M059J (cell line): ENCODE measurements at regions not wholly inside any gene's neighbourhood (a gene's known extent, or its start where the extent isn't known, plus 50 kb on each side); places are given as distances from the start of the nearest gene placed in this dataset.
"Not testable (repeated sequence)": the region's sequence is repeated elsewhere in the genome, so short reads cannot be mapped to it uniquely, and the experiment has no call there.

Source experiments
- DNase-seq: peaks from one replicate; pipeline ENCODE4 v3.0.0-alpha.2; 2012; ENCODE audit warnings: low read depth

DNA sequence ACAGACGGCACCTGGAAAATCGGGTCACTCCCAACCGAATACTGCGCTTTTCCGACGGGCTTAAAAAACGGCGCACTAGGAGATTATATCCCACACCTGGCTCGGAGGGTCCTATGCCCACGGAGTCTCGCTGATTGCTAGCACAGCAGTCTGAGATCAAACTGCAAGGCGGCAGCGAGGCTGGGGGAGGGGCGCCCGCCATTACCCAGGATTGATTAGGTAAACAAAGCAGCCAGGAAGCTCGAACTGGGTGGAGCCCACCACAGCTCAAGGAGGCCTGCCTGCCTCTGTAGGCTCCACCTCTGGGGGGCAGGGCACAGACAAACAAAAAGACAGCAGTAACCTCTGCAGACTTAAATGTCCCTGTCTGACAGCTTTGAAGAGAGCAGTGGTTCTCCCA, 64.5 kb downstream of the SLC30A10 start:
- DNase-seq, result not testable (repeated sequence)

DNA sequence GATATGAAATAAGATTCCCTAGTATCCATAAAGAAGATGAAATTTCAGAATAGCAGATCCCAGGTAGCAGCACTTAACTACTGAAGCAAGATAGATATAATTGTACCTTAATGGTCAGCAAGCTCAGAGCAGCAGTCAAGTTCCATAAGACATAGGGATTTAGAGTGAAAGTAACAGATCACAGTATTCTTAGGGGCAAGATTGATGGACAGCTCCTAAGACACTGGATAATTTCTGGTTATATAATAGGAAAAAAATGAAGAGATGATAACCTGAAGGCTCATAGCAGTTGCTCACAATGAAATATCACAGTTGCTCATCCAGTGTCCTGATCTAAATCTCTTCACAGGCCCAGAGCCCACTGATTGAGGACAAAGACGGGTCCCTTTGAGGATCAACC, 66.0 kb downstream of the SLC30A10 start:
- DNase-seq, result no peak

DNA sequence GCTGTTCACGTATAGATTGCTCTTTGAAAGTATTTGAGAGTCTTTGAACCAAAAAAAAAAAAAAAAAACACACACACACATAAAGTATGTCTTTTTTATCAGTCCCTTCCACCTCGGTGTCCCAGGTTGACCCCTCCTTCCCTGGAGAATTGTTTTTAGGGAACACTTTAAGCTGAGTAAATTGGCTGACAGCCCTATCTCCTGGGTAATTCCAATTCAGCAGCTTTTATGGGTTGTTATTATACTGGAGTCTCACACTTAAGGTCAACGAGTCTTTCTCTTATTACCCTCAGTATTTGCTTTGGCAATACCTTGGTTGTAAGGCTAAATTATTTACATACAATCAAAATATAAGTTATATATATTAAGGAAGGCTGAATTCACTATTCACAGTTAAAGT, 69.4 kb downstream of the SLC30A10 start:
- DNase-seq, result no peak

DNA sequence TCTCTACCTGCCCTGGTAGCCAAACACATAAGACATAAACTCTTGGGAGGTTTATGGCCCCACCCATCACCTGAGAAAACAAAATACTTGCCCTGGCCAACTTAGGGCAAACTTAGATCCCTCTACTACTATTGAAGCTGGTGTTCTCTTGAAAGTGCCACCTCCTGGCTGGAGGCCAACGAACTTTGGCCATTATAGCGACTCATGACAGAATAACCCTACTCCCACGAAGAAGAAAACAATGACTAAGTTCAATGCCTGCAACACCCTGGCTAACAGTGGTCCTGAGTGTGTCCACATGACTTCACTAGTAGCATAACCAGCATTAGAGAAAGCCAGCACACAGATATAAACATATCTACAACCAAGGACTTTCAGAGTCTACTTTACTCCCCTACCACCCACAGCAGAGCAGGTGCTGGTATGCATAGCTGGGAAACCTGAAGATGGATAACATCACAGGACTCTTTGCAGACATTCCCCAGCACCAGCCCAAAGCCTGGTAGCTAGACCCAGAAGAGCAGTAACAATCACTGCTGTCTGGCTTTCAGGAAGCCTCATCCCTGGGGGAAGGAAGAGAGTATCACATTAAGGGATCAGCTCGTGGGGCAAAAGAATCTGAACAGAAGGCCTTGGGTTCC, 81.0 kb downstream of the SLC30A10 start:
- no peak for DNase-seq

DNA sequence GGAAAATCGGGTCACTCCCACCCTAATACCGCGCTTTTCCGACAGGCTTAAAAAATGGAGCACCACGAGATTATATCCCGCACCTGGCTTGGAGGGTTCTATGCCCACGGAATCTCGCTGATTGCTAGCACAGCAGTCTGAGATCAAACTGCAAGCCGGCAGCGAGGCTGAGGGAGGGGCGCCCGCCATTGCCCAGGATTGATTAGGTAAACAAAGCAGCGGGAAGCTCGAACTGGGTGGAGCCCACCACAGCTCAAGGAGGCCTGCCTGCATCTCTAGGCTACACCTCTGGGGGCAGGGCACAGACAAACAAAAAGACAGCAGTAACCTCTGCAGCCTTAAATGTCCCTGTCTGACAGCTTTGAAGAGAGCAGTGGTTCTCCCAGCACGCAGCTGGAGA, 88.8 kb downstream of the SLC30A10 start:
- not testable (repeated sequence) for DNase-seq

DNA sequence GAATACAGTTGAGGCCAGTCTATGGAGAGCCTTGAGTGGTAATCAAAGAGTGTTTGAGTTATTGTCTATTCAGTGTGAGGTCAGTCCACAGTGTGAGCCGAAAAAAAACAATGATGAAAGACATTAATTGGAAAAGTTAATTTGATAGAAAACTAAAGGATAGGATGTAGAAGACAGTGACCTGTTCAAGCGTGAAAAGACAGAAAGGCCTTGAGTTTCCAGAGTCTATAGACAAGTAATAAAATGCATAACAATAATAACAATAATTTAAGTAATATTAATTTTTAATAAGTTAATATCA, 90.4 kb downstream of the SLC30A10 start:
- DNase-seq, result no peak

DNA sequence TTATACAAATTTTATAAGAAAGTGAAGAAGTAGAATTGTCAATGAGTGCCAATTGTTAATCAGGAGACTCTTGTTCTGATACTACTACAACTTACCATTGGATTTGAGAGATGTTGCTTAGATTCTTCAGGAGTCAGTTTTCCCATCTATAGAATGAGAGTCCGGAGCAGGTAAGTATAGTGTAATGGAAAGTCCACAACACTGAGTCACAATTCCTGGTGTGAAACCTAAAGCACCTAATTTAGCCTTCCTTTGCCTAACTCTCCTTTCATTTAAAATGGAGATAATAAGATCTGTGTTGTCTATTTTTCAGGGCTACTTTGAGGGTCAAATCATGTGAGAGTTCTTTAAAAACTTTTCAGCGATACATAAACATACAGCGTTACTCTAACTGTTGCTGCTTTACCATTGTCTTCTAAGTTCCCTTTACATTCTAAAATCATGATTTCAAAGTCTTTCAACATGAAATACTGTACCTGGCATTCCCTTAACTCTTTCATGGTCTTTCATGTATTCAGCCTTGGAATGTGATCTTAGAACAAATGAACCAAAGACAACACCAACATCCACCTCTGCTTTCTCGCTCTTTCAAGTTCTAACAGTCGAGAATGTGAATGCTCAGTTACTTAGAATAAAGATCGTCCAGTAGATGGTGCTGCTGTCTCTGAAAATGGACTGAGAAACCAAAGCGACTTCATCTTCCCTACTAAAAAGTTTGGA, 90.9 kb downstream of the SLC30A10 start:
- peak; percentile 64 for DNase-seq

DNA sequence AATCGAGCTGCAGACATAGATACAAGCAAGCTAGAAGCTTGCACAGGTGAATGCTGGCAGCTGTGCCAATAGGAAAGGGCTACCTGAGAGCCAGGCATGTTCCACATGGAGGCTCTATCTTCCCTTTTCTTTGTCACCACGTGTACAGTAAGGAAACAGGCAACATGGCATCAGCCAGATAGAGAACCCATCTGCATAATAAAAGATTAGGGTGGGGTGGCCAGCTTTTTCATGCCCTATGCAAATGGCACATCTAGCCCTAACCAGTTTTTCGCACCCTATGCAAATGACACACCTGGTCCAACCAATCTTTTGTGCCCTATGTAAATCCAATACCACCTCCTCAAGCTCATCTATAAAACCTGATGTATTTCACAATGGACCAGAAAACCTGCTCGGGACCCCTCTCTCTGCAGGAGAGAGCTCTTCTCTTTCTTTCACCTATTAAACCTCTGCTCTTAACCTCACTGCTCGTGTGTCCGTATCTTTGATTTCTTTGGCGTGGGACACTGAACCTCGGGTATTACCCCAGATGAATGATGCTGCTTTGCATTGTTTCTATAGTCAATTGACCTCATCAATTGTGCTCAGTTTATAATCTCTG, 93.9 kb downstream of the SLC30A10 start:
- no peak for DNase-seq

DNA sequence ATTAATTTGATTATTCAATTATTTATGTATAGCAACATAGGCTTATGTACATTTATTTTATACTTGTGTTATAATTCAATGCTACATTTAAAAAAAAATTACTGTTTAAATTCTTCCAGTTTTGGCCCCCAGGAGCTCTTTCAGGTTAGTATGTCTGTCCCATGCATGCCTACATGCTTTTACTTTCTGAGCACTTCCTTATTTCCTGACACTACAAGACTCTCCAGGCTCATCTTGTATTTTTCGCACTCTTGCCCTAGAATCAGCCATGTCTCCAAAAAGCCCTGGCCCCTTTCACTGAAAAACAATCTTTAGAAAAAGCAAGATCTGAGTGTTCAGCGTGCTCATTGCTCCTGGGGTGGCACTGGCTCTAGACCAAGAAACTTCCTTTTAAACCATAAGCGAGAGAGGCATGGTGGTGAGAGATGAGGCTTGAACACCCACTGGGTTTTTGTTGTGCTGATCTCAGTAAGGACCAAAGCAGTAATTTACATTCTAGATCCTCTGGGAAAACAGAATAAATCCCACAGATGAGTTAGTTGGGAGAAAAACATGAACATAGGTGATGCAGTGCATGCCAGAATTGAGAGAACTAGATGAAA, 95.0 kb downstream of the SLC30A10 start:
- no peak for DNase-seq

DNA sequence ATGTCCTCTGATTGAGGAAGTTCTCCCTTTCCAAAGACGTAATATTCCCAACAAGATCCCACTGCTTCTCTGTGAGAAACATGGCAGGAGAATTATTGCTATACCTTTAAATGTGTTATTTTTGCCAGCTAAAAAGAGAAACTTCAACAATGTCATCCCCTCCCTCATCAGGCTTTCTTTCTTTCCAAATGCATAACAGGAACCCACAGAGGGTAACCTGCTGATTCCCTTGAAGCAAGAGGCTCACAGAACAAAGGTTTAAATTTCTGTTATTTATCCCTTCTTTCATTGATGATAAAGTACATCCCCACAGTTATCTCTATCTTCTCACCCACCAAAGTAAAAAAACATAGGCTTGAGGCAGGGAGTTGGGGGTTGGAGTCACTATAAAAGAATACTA, 102.1 kb downstream of the SLC30A10 start:
- DNase-seq, result no peak

DNA sequence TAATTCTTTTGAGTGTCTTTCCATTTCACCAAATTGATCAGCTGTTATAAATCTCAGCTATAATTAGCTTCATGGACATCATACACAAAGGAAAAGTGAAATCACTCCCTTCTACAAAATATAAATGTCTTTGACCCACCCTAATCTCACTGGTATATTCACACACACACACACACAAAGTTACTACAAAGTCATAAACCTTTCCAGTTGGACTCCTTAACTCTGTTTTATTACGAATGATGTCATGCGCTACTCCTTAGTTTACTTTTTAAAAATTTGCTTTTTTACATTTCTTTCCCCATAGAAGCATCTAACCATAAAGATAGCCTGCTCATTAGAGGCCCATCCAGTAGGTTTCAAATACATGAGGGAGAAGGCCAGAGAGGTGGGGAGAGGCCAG, 103.0 kb downstream of the SLC30A10 start:
- no peak for DNase-seq

DNA sequence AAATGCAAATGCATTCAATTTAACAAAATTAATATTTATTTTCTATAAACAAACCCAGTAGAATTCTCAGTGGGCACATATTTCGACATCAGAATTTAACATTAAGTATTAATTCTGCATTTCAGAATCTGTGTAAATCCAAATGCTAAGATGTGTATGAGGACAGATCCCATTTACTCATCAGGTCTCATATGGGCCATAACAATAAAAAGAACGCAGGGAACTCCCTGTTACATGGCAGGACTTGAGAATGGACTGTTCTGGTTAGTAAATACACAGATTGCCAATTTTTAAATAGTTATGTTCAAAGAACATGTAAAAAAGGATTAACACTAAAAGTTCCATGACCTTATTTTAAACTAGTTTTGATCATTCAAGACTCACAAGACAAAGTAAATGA, 104.0 kb downstream of the SLC30A10 start:
- no peak for DNase-seq

DNA sequence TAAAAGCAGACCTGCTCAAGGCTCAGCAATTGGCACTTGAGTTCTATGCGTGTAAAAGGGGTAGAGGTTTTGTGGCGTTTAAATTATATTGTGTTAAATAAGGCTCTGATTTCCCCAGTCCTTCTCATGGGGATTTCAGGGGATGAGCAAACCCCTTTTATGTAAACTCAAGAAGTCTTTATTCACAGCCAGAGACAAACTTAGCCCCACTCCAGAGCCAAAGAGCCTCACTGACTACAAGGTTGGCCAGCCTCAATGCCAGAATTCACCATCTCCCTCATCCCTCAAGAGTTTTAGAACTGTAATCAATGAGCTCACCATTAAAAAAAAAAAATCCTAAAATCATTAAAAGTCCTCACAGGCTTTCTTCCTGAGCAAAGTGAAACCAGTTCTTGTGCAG, 107.8 kb downstream of the SLC30A10 start:
- no peak for DNase-seq

DNA sequence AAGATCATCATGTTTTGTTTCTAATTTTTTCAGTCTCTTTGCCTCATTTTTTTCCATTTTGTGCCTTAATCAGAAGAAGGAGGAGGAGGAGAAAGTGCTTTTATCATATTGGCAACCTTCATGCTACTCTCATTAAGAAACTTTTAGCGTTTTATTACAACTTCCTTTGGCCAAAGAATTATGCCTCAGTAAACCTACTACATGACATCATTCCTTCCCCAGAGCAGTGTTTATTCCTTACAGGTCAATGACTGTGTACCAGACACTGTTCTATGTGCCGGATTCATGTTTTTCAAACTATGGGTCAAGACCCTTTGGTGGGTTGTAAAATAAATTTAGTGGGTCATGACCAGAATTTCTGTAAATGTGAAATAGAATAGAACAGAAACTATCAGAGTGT, 110.4 kb downstream of the SLC30A10 start:
- DNase-seq, result no peak

DNA sequence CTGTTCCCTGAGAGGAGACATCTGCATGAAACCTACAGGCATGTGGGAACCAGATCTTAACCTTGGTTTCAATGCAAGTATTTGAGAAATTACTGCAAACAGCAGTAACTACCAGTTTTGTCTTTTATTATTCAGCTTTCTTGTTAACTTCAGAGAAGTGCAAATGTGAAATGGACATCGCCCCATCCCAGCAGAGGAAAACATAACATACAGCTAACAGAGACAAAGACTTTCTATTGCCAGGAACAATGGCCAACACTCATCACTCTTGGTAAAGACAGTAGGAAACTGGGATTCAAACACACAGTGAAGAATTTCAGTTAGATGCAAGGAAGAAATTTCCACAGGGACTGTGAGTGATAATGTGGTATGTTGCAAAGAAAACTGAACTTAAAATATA, 115.1 kb downstream of the SLC30A10 start:
- no peak for DNase-seq

DNA sequence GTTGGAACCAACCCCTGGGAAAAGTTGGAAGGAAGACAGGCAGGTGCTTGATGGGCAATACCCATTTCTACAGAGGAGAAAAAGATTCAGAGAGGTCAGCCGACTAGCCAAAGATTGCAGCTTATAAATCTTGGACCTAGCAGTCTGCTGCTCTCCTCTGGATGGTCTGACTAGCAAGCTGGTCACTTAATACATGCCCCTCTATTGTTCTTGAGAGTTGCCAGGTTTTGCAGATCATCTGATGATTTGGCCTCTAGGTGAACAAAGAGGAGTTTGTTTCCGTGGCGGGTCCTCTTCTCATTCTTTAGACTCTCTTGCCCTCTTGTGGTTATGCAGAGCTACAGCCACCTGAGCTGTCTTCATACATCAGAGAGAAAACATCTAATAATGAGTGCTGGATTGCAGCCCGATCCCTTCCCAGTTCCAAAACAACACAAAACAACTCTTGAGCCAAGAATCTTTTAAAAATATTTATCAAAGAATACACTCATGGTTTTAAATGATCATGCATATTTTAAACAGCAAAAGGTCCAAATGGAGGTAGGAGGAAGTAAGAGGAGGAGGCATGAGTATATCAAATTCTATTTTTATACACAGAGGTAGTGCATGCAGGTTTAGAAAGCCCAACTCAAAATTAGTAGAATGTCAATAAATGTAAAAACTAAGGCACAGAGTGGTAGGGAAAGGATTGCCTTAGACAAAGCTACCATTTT, 115.7 kb downstream of the SLC30A10 start:
- peak; percentile 65 for DNase-seq

DNA sequence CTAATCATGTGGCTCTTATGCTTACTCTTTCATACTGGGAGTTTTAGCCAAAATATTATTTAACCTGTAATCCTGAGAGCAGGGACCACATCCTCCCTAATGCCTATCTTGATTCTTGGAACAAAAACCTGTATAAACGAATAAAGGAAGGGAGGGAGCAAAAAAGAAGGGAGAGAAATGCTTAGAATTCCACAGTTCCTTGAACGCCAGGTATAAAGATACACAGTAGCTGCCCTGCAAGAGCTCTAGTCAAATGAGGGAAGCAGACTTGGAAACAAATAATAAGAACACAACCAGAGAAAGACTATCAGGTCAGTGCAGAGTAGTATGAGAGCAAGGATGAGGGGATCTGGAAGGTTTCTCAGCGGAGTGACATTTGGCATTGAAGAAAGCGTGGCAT, 116.3 kb downstream of the SLC30A10 start:
- no peak for DNase-seq

DNA sequence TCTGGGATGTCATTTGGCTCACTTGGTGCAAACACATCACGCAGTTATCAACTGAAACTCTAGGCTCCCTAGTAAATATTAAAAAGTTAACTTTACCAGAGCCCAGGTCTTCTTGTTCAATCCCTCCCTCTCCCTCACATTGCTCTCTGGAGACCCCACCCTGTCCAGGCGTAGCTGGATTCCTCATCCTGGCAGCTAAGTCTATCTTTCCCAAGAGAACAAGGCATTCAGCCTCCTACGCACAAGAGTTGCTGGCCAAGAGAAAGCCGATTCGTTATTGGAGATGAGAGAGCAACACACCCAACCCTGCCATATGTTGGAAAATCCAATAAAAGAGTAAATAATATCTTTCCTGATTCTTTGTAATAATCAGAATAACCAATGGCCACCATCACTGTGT, 117.9 kb downstream of the SLC30A10 start:
- no peak for DNase-seq

DNA sequence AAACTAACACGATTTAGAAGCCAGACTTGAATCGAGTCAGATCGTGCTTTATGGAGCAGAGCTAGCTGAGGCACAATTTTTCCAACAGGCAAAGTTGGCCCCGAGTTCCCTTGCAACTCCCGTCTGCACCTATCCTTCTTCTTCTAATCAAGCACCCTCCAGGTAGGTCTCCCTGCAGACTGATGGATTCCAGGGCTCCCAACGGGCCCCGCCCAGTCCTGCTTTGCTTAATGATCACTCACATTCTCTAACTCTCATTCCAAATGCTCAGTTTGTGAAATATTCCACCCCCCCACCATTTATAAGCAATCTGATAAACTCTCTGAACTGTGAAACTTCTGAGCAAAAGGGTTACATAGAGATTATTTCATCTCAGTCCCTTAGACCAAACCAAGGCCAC, 119.6 kb downstream of the SLC30A10 start:
- DNase-seq, result no peak

DNA sequence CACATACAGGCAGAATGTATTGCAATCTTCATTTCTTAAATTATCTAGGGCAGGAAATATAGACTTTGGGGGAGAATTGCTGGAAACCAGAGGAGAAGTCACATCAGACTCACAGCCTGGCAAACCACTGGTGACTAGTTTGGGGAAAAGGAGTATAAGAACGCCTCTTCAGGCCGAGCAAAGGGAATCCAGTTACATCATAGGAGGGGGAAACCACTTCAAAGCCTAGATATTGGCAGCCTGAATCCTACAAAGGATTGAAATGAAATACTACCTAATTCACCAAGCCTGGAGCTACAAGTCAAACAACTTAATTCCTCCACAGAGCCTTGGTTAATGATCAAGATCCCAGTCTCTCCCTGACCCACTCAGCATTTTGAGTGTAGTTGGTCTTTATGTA, 121.7 kb downstream of the SLC30A10 start:
- DNase-seq, result no peak

DNA sequence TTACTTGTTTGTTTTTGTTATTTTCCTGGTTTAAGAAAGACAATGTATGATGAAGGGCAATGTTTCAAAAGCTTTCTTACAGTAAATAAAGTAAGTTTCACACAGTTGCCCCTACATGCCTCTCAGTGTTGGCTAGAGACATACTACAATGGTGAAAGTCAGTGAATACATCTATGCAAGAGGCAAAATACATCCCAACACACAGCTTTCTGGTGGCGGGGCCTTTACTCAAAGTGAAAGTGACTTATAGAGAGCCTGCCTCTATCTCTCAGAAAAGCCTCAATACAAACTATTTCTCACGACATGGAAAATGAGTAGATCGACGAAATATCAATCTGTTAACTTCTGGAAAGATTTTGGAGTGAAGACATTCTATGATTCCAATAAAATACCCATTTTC, 122.3 kb downstream of the SLC30A10 start:
- no peak for DNase-seq

DNA sequence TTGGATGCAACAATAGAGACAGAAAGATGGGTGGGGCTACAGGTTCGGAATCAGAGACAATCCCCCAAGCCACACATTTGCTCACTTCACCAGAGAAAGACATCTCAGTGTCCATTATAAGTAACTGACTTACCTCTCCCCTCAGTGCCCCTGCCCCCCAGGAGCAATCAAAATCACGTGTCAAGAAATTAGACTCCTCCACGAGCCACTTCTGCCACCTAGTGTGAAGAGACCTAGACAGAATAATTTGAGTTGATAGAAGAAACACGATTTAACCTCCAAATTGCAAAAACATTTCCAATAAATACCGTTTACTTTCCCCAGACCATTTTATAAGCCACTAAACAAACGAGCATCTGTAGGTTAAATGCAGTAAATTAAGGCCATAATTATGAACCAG, 123.2 kb downstream of the SLC30A10 start:
- DNase-seq, result peak; percentile 44
